Keratinocyte (primary cell): ENCODE measurements at regions not wholly inside any gene's neighbourhood (a gene's known extent, or its start where the extent isn't known, plus 50 kb on each side); places are given as distances from the start of the nearest gene placed in this dataset.

Experiments used
- DNase-seq: peaks from one replicate; pipeline ENCODE4 v3.0.0-alpha.2; 2011; ENCODE audit warnings: low read depth, missing footprints, low spot score
- FAIRE-seq: peaks from 2 replicates; lab custom pipeline; 2011; peaks lifted over from hg19 to GRCh38; lab: Jason Lieb, UNC
- H2AFZ ChIP-seq: 2 replicates; pipeline ENCODE4 v1.6.0; 2012; ENCODE audit warnings: low read length, control low read depth, inconsistent platforms; ENCODE audit not compliant: control insufficient read depth
- H3K27ac ChIP-seq: 2 replicates; pipeline ENCODE4 v1.5.1; 2011; ENCODE audit warnings: low read length; ENCODE audit not compliant: control insufficient read depth, insufficient read depth
- H3K27me3 ChIP-seq: 3 replicates; pipeline ENCODE4 v1.6.0; 2011; ENCODE audit warnings: low read length; ENCODE audit not compliant: control insufficient read depth, insufficient read depth; ENCODE audit errors: extremely low read depth
- H3K36me3 ChIP-seq, 2 experiments: 2 replicates in 1 of 2; 3 replicates in 1 of 2; pipeline ENCODE4 v1.5.1; 2011; ENCODE audit warnings: low read length in 2 of 2, mild to moderate bottlenecking in 1 of 2; ENCODE audit not compliant: control insufficient read depth in 2 of 2, insufficient read depth in 2 of 2; ENCODE audit errors: extremely low read depth in 1 of 2
- H3K4me1 ChIP-seq: 3 replicates; pipeline ENCODE4 v1.5.1; 2011; ENCODE audit warnings: low read length; ENCODE audit not compliant: control insufficient read depth, insufficient read depth; ENCODE audit errors: extremely low read depth
- H3K4me2 ChIP-seq: 3 replicates; pipeline ENCODE4 v1.6.0; 2011; ENCODE audit warnings: low read depth, low read length; ENCODE audit not compliant: control insufficient read depth, insufficient read depth; ENCODE audit errors: extremely low read depth
- H3K4me3 ChIP-seq, 3 experiments: fragments of 200-600 bp in 1 of 3; sonication (generic) in 1 of 3; 2 replicates in 2 of 3; 3 replicates in 1 of 3; pipeline ENCODE4 v1.5.1; 2011 to 2016; ENCODE audit warnings: low read length in 3 of 3, mild to moderate bottlenecking in 3 of 3, control low read depth in 2 of 3, inconsistent platforms in 1 of 3, low read depth in 1 of 3, mixed read lengths in 1 of 3, mixed run types in 1 of 3, moderate library complexity in 1 of 3; ENCODE audit not compliant: control insufficient read depth in 2 of 3, insufficient read depth in 2 of 3; ENCODE audit errors: extremely low read depth in 1 of 3
- H3K79me2 ChIP-seq: 2 replicates; pipeline ENCODE4 v1.6.0; 2012; ENCODE audit warnings: low read length; ENCODE audit not compliant: control insufficient read depth, insufficient read depth
- H3K9ac ChIP-seq: 3 replicates; pipeline ENCODE4 v1.6.0; 2011; ENCODE audit warnings: low read length; ENCODE audit not compliant: control insufficient read depth, insufficient read depth; ENCODE audit errors: extremely low read depth
- H3K9me1 ChIP-seq: 3 replicates; pipeline ENCODE4 v1.6.0; 2011; ENCODE audit warnings: low read length; ENCODE audit not compliant: control insufficient read depth, insufficient read depth; ENCODE audit errors: extremely low read depth
- H3K9me3 ChIP-seq: 2 replicates; pipeline ENCODE4 v1.5.1; 2012; ENCODE audit warnings: low read depth, low read length; ENCODE audit not compliant: control insufficient read depth
- H4K20me1 ChIP-seq: 3 replicates; pipeline ENCODE4 v1.6.0; 2011; ENCODE audit warnings: low read length; ENCODE audit not compliant: control insufficient read depth, insufficient read depth; ENCODE audit errors: extremely low read depth
- CTCF ChIP-seq, 3 experiments: IDR thresholded peaks in 1 of 3; conservative IDR thresholded peaks in 1 of 3; optimal IDR thresholded peaks in 1 of 3; 2 replicates in 2 of 3; 3 replicates in 1 of 3; pipeline versions ENCODE3 to v1.5.1; 2011; ENCODE audit warnings: low read length in 3 of 3, mild to moderate bottlenecking in 3 of 3, moderate library complexity in 2 of 3, control low read depth in 1 of 3, inconsistent platforms in 1 of 3; ENCODE audit not compliant: insufficient read depth in 2 of 3; ENCODE audit errors: extremely low read depth in 1 of 3
- EZH2 ChIP-seq: IDR thresholded peaks from one replicate; pipeline ENCODE4 v1.6.1; 2012; ENCODE audit warnings: inconsistent platforms, mild to moderate bottlenecking, low read length, moderate library complexity
- dilution Hi-C: fragments of 300-500 bp; cut with MboI; formaldehyde crosslinking; loops from one replicate; pipeline ENCODE4 v1.7.0; 2020; ENCODE audit warnings: low sequenced_read_pairs; ENCODE audit not compliant: extremely low pct_ligation_motif_present

- no peak overlapping the region for H2AFZ ChIP-seq
- TF ChIP-seq CTCF (optimal IDR thresholded peaks at IDR 0.05 in 1 of 3, IDR thresholded peaks at IDR 0.05 in 1 of 3, conservative IDR thresholded peaks at IDR 0.05 in 1 of 3; ENCODE audit: extremely low read depth in 1 of 3, insufficient read depth in 2 of 3, low read length in 3 of 3), result no peak
- no peak for TF ChIP-seq EZH2
- no peaks in the 10 kb centered on the region for H3K9me1 ChIP-seq
- no peaks in the 10 kb centered on the region for H3K27me3 ChIP-seq
- H3K4me2 ChIP-seq, result no peak overlapping the region
- H3K27ac ChIP-seq, result no peak overlapping the region
- no peaks in the 10 kb centered on the region for H4K20me1 ChIP-seq
- dilution Hi-C loops, result no loop called here
- H3K9me3 ChIP-seq, result no peaks in the 10 kb centered on the region
- no peaks in the 10 kb centered on the region for H3K4me1 ChIP-seq
- H3K36me3 ChIP-seq, result no peaks in the 10 kb centered on the region
- H3K4me3 ChIP-seq, result no peak overlapping the region
- no peak for DNase-seq
- no peaks in the 10 kb centered on the region for H3K79me2 ChIP-seq
- H3K9ac ChIP-seq, result no peak overlapping the region
- no peak for FAIRE-seq
Measured at GRCh38 chr18:56157541-56157940, 480.9 kb downstream of the TXNL1 start.

- TF ChIP-seq EZH2, result no peak
- no peak for TF ChIP-seq CTCF (optimal IDR thresholded peaks at IDR 0.05 in 1 of 3, IDR thresholded peaks at IDR 0.05 in 1 of 3, conservative IDR thresholded peaks at IDR 0.05 in 1 of 3; ENCODE audit: extremely low read depth in 1 of 3, insufficient read depth in 2 of 3, low read length in 3 of 3)
- Histone ChIP-seq H2AFZ (no peak overlapping the region), H4K20me1 (no peaks in the 10 kb centered on the region), H3K27me3 (no peaks in the 10 kb centered on the region), H3K4me3 (no peak overlapping the region), H3K27ac (no peak overlapping the region), H3K4me2 (no peak overlapping the region), H3K9me3 (no peaks in the 10 kb centered on the region), H3K36me3 (no peaks in the 10 kb centered on the region), H3K4me1 (peaks cover 5% of the 10 kb centered on the region), H3K9ac (no peak overlapping the region), H3K79me2 (no peaks in the 10 kb centered on the region), H3K9me1 (no peaks in the 10 kb centered on the region)
- DNase-seq (no peak), FAIRE-seq (no peak)
- dilution Hi-C loops, result no loop called here
Measured at GRCh38 chr18:56152551-56153310, 485.7 kb downstream of the TXNL1 start.
